Liver (tissue), 7 donors: ENCODE measurements at regions not wholly inside any gene's neighbourhood (a gene's known extent, or its start where the extent isn't known, plus 50 kb on each side); places are given as distances from the start of the nearest gene placed in this dataset.

Source experiments
- DNase-seq: peaks from one replicate; pipeline ENCODE4 v3.0.0-alpha.2; 2017; ENCODE audit warnings: low spot score
- H3K27ac ChIP-seq, 2 donors: one replicate each; pipeline ENCODE4 v1.7.0; 2013; ENCODE audit warnings: inconsistent platforms in 2 of 2, low read length in 2 of 2, control low read depth in 1 of 2, low read depth in 1 of 2, mild to moderate bottlenecking in 1 of 2
- H3K27me3 ChIP-seq, 4 donors: one replicate each; pipeline versions ENCODE4 v1.6.1 to v1.7.0; 2013; ENCODE audit warnings: low read length in 3 of 4, inconsistent platforms in 1 of 4, mild to moderate bottlenecking in 1 of 4, moderate library complexity in 1 of 4; ENCODE audit not compliant: control insufficient read depth in 4 of 4, insufficient read depth in 4 of 4
- H3K36me3 ChIP-seq, 4 donors: one replicate each; pipeline versions ENCODE4 v1.6.1 to v1.7.0; 2013; ENCODE audit warnings: low read length in 3 of 4, mild to moderate bottlenecking in 3 of 4, low read depth in 1 of 4, moderate library complexity in 1 of 4; ENCODE audit not compliant: control insufficient read depth in 4 of 4, insufficient read depth in 3 of 4
- H3K4me1 ChIP-seq, 4 donors: one replicate each; pipeline versions ENCODE4 v1.6.1 to v1.7.0; 2013; ENCODE audit warnings: low read length in 3 of 4, mild to moderate bottlenecking in 3 of 4, moderate library complexity in 1 of 4; ENCODE audit not compliant: control insufficient read depth in 4 of 4, insufficient read depth in 4 of 4
- H3K4me3 ChIP-seq, 3 donors: one replicate each; pipeline versions ENCODE4 v1.6.1 to v1.7.0; 2013; ENCODE audit warnings: low read length in 3 of 3, control low read depth in 1 of 3, low read depth in 1 of 3, mild to moderate bottlenecking in 1 of 3
- H3K9ac ChIP-seq, 2 donors: one replicate each; pipeline ENCODE4 v1.7.0; 2013; ENCODE audit warnings: low read length in 2 of 2, mild to moderate bottlenecking in 2 of 2, moderate library complexity in 2 of 2, control low read depth in 1 of 2, low read depth in 1 of 2
- H3K9me3 ChIP-seq, 4 donors: one replicate each; pipeline versions ENCODE4 v1.6.1 to v1.7.0; 2013; ENCODE audit warnings: low read length in 3 of 4; ENCODE audit not compliant: control insufficient read depth in 4 of 4
- EGR1 ChIP-seq, 2 donors: IDR thresholded peaks; 2 replicates each; pipeline ENCODE4 v1.6.1; 2016 to 2018; ENCODE audit warnings: antibody characterized with exemption in 2 of 2, low read depth in 2 of 2
- FOXA2 ChIP-seq: IDR thresholded peaks from 2 replicates; pipeline ENCODE4 v1.6.1; 2016; ENCODE audit warnings: antibody characterized with exemption
- GABPA ChIP-seq, 2 donors: IDR thresholded peaks in 1 of 2; conservative IDR thresholded peaks in 1 of 2; 2 replicates each; pipeline ENCODE4 v1.6.1; 2016; ENCODE audit warnings: antibody characterized with exemption in 2 of 2, mild to moderate bottlenecking in 1 of 2, moderate library complexity in 1 of 2
- HNF4A ChIP-seq, 2 donors: conservative IDR thresholded peaks; 2 replicates each; pipeline ENCODE4 v1.6.1; 2016; ENCODE audit warnings: antibody characterized with exemption in 2 of 2, mild to moderate bottlenecking in 2 of 2
- HNF4G ChIP-seq: IDR thresholded peaks from 2 replicates; pipeline ENCODE4 v1.6.1; 2016; ENCODE audit warnings: antibody characterized with exemption
- JUND ChIP-seq, 2 donors: IDR thresholded peaks; 2 replicates each; pipeline ENCODE4 v1.6.1; 2016; ENCODE audit warnings: antibody characterized with exemption in 2 of 2
- NR2F2 ChIP-seq: IDR thresholded peaks from 2 replicates; pipeline ENCODE4 v1.6.1; 2016; ENCODE audit warnings: antibody characterized with exemption
- TAF1 ChIP-seq: conservative IDR thresholded peaks from 2 replicates; pipeline ENCODE4 v1.6.1; 2016; ENCODE audit warnings: antibody characterized with exemption, mild to moderate bottlenecking
- YY1 ChIP-seq: IDR thresholded peaks from 2 replicates; pipeline ENCODE4 v1.6.1; 2016; ENCODE audit warnings: antibody characterized with exemption, mild to moderate bottlenecking
- WGBS: extraction: QIAGEN DNeasy Blood & Tissue Kit; methylation state at CpG from one replicate; pipeline ENCODE4 v1.1.7; 2013; 5-methylcytosine and 5-hydroxymethylcytosine counted together
- TF ChIP-seq, protein P1 (sequence below): IDR thresholded peaks from 2 replicates; pipeline ENCODE4 v1.6.1; 2016; ENCODE audit warnings: antibody characterized with exemption
- TF ChIP-seq, protein P2 (sequence below): IDR thresholded peaks from 2 replicates; pipeline ENCODE4 v1.6.1; 2016; ENCODE audit warnings: antibody characterized with exemption
- TF ChIP-seq, protein P3 (sequence below): IDR thresholded peaks from 2 replicates; pipeline ENCODE4 v1.6.1; 2016; ENCODE audit warnings: antibody characterized with exemption, mild to moderate bottlenecking
- TF ChIP-seq, protein P4 (sequence below): IDR thresholded peaks from 2 replicates; pipeline ENCODE4 v1.6.1; 2016; ENCODE audit warnings: antibody characterized with exemption
- donor health status: healthy.
- donor health status: healthy.
- donor health status: healthy.
- donor health status: healthy.

DNA sequence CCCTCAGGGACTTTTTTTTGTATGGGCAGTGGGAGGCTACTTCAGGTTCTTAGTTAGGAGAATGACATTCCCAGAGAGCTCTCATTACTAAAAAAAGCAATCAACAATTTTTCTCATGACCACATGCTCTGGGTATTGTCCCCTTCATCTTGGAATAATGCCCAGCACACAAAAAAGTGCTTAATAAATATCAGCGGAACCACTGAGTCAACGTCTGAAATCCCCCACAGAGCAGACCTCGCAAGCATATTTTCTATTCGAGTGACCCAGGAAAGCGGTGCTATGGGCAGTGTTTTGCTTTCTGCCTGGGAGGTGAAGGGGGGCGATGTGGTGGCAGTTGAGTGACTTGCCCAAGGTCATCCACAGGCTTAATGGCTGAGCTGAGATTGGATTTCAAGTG, 493.4 kb upstream of the ZMIZ1 start:
- Histone ChIP-seq H3K36me3 (no peaks in the 10 kb centered on the region), H3K27me3 (no peaks in the 10 kb centered on the region), H3K9ac (no peak overlapping the region), H3K4me3 (no peak overlapping the region), H3K9me3 (no peaks in the 10 kb centered on the region), H3K4me1 (no peaks in the 10 kb centered on the region), H3K27ac (no peak overlapping the region)
- TF ChIP-seq, protein P1, sequence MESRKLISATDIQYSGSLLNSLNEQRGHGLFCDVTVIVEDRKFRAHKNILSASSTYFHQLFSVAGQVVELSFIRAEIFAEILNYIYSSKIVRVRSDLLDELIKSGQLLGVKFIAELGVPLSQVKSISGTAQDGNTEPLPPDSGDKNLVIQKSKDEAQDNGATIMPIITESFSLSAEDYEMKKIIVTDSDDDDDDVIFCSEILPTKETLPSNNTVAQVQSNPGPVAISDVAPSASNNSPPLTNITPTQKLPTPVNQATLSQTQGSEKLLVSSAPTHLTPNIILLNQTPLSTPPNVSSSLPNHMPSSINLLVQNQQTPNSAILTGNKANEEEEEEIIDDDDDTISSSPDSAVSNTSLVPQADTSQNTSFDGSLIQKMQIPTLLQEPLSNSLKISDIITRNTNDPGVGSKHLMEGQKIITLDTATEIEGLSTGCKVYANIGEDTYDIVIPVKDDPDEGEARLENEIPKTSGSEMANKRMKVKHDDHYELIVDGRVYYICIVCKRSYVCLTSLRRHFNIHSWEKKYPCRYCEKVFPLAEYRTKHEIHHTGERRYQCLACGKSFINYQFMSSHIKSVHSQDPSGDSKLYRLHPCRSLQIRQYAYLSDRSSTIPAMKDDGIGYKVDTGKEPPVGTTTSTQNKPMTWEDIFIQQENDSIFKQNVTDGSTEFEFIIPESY, result no peak
- TF ChIP-seq JUND (IDR thresholded peaks at IDR 0.05) (no peak), NR2F2 (no peak)
- 86% methylated on average over 6 of the region's 6 CpGs for WGBS
- DNase-seq, result no peak

DNA sequence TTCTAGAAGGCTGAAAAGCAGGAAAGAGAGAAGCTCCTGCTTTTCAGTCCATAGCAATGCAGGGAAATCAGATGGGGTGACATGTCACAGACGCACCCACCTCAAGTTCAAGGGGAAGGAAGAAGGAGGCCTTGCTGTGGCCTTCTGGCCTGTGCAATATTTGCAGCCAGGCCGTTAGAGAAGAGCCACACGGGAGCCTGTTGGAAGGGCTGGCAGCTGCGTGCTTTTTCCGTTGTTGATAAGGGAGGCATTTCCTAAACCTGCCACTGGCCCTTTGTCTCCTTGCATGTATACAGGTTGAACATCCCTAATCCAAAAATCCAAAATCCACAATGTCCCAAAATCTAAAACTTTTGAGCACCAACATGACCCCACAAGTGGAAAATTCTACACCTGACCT, 492.5 kb upstream of the ZMIZ1 start:
- WGBS, result 75% methylated on average over 5 of the region's 5 CpGs
- Histone ChIP-seq H3K9ac (no peak overlapping the region), H3K27ac (no peak overlapping the region), H3K27me3 (no peaks in the 10 kb centered on the region), H3K4me1 (no peaks in the 10 kb centered on the region), H3K4me3 (no peak overlapping the region), H3K9me3 (no peaks in the 10 kb centered on the region), H3K36me3 (no peaks in the 10 kb centered on the region)
- TF ChIP-seq HNF4A (conservative IDR thresholded peaks at IDR 0.05) (no peak), HNF4G (no peak), NR2F2 (no peak), YY1 (no peak), JUND (IDR thresholded peaks at IDR 0.05) (no peak), EGR1 (IDR thresholded peaks at IDR 0.05; ENCODE audit: low read depth in 2 of 2) (no peak), TAF1 (no peak), FOXA2 (no peak), GABPA (IDR thresholded peaks at IDR 0.05 in 1 of 2, conservative IDR thresholded peaks at IDR 0.05 in 1 of 2) (no peak)
- TF ChIP-seq, protein P1, result no peak
- TF ChIP-seq, protein P2, sequence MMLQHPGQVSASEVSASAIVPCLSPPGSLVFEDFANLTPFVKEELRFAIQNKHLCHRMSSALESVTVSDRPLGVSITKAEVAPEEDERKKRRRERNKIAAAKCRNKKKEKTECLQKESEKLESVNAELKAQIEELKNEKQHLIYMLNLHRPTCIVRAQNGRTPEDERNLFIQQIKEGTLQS, result no peak
- TF ChIP-seq, protein P3, sequence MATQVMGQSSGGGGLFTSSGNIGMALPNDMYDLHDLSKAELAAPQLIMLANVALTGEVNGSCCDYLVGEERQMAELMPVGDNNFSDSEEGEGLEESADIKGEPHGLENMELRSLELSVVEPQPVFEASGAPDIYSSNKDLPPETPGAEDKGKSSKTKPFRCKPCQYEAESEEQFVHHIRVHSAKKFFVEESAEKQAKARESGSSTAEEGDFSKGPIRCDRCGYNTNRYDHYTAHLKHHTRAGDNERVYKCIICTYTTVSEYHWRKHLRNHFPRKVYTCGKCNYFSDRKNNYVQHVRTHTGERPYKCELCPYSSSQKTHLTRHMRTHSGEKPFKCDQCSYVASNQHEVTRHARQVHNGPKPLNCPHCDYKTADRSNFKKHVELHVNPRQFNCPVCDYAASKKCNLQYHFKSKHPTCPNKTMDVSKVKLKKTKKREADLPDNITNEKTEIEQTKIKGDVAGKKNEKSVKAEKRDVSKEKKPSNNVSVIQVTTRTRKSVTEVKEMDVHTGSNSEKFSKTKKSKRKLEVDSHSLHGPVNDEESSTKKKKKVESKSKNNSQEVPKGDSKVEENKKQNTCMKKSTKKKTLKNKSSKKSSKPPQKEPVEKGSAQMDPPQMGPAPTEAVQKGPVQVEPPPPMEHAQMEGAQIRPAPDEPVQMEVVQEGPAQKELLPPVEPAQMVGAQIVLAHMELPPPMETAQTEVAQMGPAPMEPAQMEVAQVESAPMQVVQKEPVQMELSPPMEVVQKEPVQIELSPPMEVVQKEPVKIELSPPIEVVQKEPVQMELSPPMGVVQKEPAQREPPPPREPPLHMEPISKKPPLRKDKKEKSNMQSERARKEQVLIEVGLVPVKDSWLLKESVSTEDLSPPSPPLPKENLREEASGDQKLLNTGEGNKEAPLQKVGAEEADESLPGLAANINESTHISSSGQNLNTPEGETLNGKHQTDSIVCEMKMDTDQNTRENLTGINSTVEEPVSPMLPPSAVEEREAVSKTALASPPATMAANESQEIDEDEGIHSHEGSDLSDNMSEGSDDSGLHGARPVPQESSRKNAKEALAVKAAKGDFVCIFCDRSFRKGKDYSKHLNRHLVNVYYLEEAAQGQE, result no peak
- TF ChIP-seq, protein P4, sequence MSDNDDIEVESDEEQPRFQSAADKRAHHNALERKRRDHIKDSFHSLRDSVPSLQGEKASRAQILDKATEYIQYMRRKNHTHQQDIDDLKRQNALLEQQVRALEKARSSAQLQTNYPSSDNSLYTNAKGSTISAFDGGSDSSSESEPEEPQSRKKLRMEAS, result no peak
- no peak for DNase-seq
